Left renal cortex interstitium (tissue), 4 donors: ENCODE measurements at regions not wholly inside any gene's neighbourhood (a gene's known extent, or its start where the extent isn't known, plus 50 kb on each side); places are given as distances from the start of the nearest gene placed in this dataset.

ENCODE experiments used
- DNase-seq, 4 donors: peaks; one replicate each; pipeline ENCODE4 v3.0.0-alpha.2; 2013; ENCODE audit warnings: low read depth in 4 of 4, low spot score in 2 of 4, missing footprints in 1 of 4

- no peak for DNase-seq
These were observed 118.9 kb upstream of the PLEKHG7 start for GRCh38 chr12:92583910-92584309.

GRCh38 chr12:92582893-92583292 lies 119.9 kb upstream of the PLEKHG7 start:
- DNase-seq, result no peak

- DNase-seq, result no peak
These were observed 120.3 kb upstream of the PLEKHG7 start for GRCh38 chr12:92582475-92582874.

GRCh38 chr12:92581604-92582003 lies 121.2 kb upstream of the PLEKHG7 start:
- DNase-seq, result no peak

- DNase-seq, result no peak
These were observed 127.7 kb upstream of the PLEKHG7 start for GRCh38 chr12:92574911-92575570.

GRCh38 chr12:92574051-92574783 lies 128.6 kb upstream of the PLEKHG7 start:
- no peak for DNase-seq

GRCh38 chr12:92573104-92573503 lies 129.7 kb upstream of the PLEKHG7 start:
- no peak for DNase-seq

- no peak for DNase-seq
These were observed 130.8 kb upstream of the PLEKHG7 start for GRCh38 chr12:92571844-92572543.

GRCh38 chr12:92571169-92571568 lies 131.6 kb upstream of the PLEKHG7 start:
- DNase-seq, result no peak

- peak; percentile 60 to 86 (median 79) for DNase-seq
These were observed 132.6 kb upstream of the PLEKHG7 start for GRCh38 chr12:92570056-92570753.

GRCh38 chr12:92568691-92569090 lies 134.1 kb upstream of the PLEKHG7 start:
- no peak for DNase-seq

GRCh38 chr12:92566448-92567019 lies 136.3 kb upstream of the PLEKHG7 start:
- DNase-seq, result no peak

- DNase-seq, result no peak
These were observed 139.0 kb upstream of the PLEKHG7 start for GRCh38 chr12:92563819-92564218.

GRCh38 chr12:92562063-92562734 lies 140.6 kb upstream of the PLEKHG7 start:
- DNase-seq, result no peak

- DNase-seq, result no peak
These were observed 141.3 kb upstream of the PLEKHG7 start for GRCh38 chr12:92561543-92561899.

GRCh38 chr12:92560713-92561542 lies 141.9 kb upstream of the PLEKHG7 start:
- no peak for DNase-seq

GRCh38 chr12:92558806-92559205 lies 144.0 kb upstream of the PLEKHG7 start:
- no peak for DNase-seq

GRCh38 chr12:92558215-92558773 lies 144.5 kb upstream of the PLEKHG7 start:
- DNase-seq, result no peak

- DNase-seq, result no peak
These were observed 145.4 kb upstream of the PLEKHG7 start for GRCh38 chr12:92557422-92557724.
